GM23338 (cell line): ENCODE measurements at regions not wholly inside any gene's neighbourhood (a gene's known extent, or its start where the extent isn't known, plus 50 kb on each side); places are given as distances from the start of the nearest gene placed in this dataset.

Experiments used
- ATAC-seq: fragments of 200-7000 bp; cut with Tn5 transposase; 3 replicates; pipeline ENCODE4 v1.9.1; 2020
- DNase-seq: peaks from one replicate; pipeline ENCODE4 v3.0.0-alpha.2; 2015; ENCODE audit warnings: low spot score
- H2AFZ ChIP-seq: fragments of 200-600 bp; sonication (generic); 2 replicates; pipeline ENCODE4 v1.8.0; 2016; ENCODE audit warnings: antibody characterized with exemption, mild to moderate bottlenecking, moderate library complexity
- H3F3A ChIP-seq: fragments of 200-600 bp; sonication (generic); replicated peaks from 2 replicates; pipeline ENCODE4 v1.8.0; 2017; ENCODE audit warnings: antibody characterized with exemption, mixed run types, low read depth
- H3K27ac ChIP-seq: fragments of 200-600 bp; sonication (generic); 2 replicates; pipeline ENCODE4 v1.6.1; 2016; ENCODE audit warnings: low read depth
- H3K27me3 ChIP-seq: fragments of 200-600 bp; sonication (generic); 2 replicates; pipeline ENCODE4 v1.8.0; 2016; ENCODE audit warnings: mild to moderate bottlenecking, mixed run types, moderate library complexity; ENCODE audit not compliant: insufficient read depth
- H3K36me3 ChIP-seq: fragments of 200-600 bp; sonication (generic); 2 replicates; pipeline ENCODE4 v1.8.0; 2016; ENCODE audit warnings: mild to moderate bottlenecking; ENCODE audit not compliant: insufficient read depth
- H3K4me1 ChIP-seq: fragments of 200-600 bp; sonication (generic); 2 replicates; pipeline ENCODE4 v1.8.0; 2016; ENCODE audit warnings: mild to moderate bottlenecking, moderate library complexity; ENCODE audit not compliant: insufficient read depth
- H3K4me2 ChIP-seq: fragments of 200-600 bp; sonication (generic); 2 replicates; pipeline ENCODE4 v1.7.1; 2017; ENCODE audit warnings: mixed run types
- H3K4me3 ChIP-seq: fragments of 200-600 bp; sonication (generic); 2 replicates; pipeline ENCODE4 v1.6.1; 2016; ENCODE audit warnings: mixed run types
- H3K79me2 ChIP-seq: fragments of 200-600 bp; sonication (generic); replicated peaks from 2 replicates; pipeline ENCODE4 v1.8.0; 2017; ENCODE audit warnings: mild to moderate bottlenecking; ENCODE audit not compliant: insufficient read depth
- H3K9me2 ChIP-seq: fragments of 200-600 bp; sonication (generic); 2 replicates; pipeline ENCODE4 v1.8.0; 2017; ENCODE audit not compliant: insufficient read depth
- H4K20me1 ChIP-seq: fragments of 200-600 bp; sonication (generic); replicated peaks from 2 replicates; pipeline ENCODE4 v1.8.0; 2017; ENCODE audit warnings: mild to moderate bottlenecking; ENCODE audit not compliant: insufficient read depth
- H3K27ac Mint-ChIP-seq: 2 replicates; pipeline ENCODE4 v1.8.0; 2020; ENCODE audit warnings: inconsistent platforms, mild to moderate bottlenecking, moderate library complexity, mixed read lengths
- H3K27me3 Mint-ChIP-seq: 3 replicates; pipeline ENCODE4 v1.8.0; 2022; ENCODE audit warnings: low read depth, mild to moderate bottlenecking, moderate library complexity, mixed read lengths, inconsistent platforms; ENCODE audit not compliant: insufficient read depth, poor library complexity
- H3K36me3 Mint-ChIP-seq: 3 replicates; pipeline ENCODE4 v1.8.0; 2021; ENCODE audit warnings: low read depth, mild to moderate bottlenecking, inconsistent platforms, moderate library complexity, mixed read lengths
- H3K4me1 Mint-ChIP-seq: 3 replicates; pipeline ENCODE4 v1.8.0; 2020; ENCODE audit warnings: mild to moderate bottlenecking, inconsistent platforms, mixed read lengths
- H3K4me3 Mint-ChIP-seq: 3 replicates; pipeline ENCODE4 v1.8.0; 2021; ENCODE audit warnings: moderate library complexity, mild to moderate bottlenecking, inconsistent platforms, mixed read lengths
- H3K9me3 Mint-ChIP-seq: 3 replicates; pipeline ENCODE4 v1.8.0; 2020; ENCODE audit warnings: moderate library complexity, mild to moderate bottlenecking, inconsistent platforms, mixed read lengths
- CREB1 ChIP-seq: fragments of 250-450 bp; sonication (Bioruptor Pico); IDR thresholded peaks from 2 replicates; pipeline ENCODE4 v1.5.0; 2020; ENCODE audit warnings: low read depth, mild to moderate bottlenecking, moderate library complexity
- EZH2 ChIP-seq: fragments of 200-600 bp; sonication (generic); IDR thresholded peaks from one replicate; pipeline ENCODE4 v1.8.0; 2017; ENCODE audit warnings: antibody characterized with exemption, mild to moderate bottlenecking, low read depth; ENCODE audit not compliant: unreplicated experiment
- EZH2phosphoT487 ChIP-seq: fragments of 200-600 bp; sonication (generic); IDR thresholded peaks from one replicate; pipeline ENCODE4 v1.8.1; 2018; ENCODE audit warnings: antibody characterized with exemption; ENCODE audit not compliant: unreplicated experiment
- JUNB ChIP-seq: IDR thresholded peaks from one replicate; pipeline ENCODE4 v1.6.1; 2016; ENCODE audit warnings: antibody characterized with exemption; ENCODE audit not compliant: unreplicated experiment
- NANOG ChIP-seq: IDR thresholded peaks from 2 replicates; pipeline ENCODE4 v1.6.1; 2016; ENCODE audit warnings: antibody characterized with exemption, borderline replicate concordance
- POLR2AphosphoS5 ChIP-seq: IDR thresholded peaks from 2 replicates; pipeline ENCODE4 v1.6.1; 2016; ENCODE audit warnings: antibody characterized with exemption, low read depth
- STAT1 ChIP-seq: IDR thresholded peaks from one replicate; pipeline ENCODE4 v1.6.1; 2016; ENCODE audit warnings: antibody characterized with exemption; ENCODE audit not compliant: unreplicated experiment
- ZNF114 ChIP-seq: fragments of 250-450 bp; sonication (Bioruptor Pico); IDR thresholded peaks from 2 replicates; pipeline ENCODE4 v1.5.0; 2020; ENCODE audit warnings: mild to moderate bottlenecking, moderate library complexity
- ZNF331 ChIP-seq: fragments of 250-450 bp; sonication (Bioruptor Pico); IDR thresholded peaks from 2 replicates; pipeline ENCODE4 v1.5.0; 2020; ENCODE audit warnings: low read depth, mild to moderate bottlenecking, moderate library complexity
- TF ChIP-seq, protein P1 (sequence below): IDR thresholded peaks from one replicate; pipeline ENCODE4 v1.6.1; 2018; ENCODE audit warnings: antibody characterized with exemption; ENCODE audit not compliant: unreplicated experiment
- TF ChIP-seq, protein P2 (sequence below), 2 experiments: fragments of 200-600 bp in 1 of 2; sonication (generic) in 1 of 2; conservative IDR thresholded peaks; 2 replicates each; pipeline versions ENCODE4 v1.5.1 to v1.6.1; 2016 to 2017; ENCODE audit warnings: antibody characterized with exemption in 2 of 2, low read depth in 2 of 2, mild to moderate bottlenecking in 2 of 2, moderate library complexity in 1 of 2
- TF ChIP-seq, protein P3 (sequence below): fragments of 250-450 bp; sonication (Bioruptor Pico); IDR thresholded peaks from 2 replicates; pipeline ENCODE4 v1.5.0; 2020; ENCODE audit warnings: mild to moderate bottlenecking, moderate library complexity

DNA sequence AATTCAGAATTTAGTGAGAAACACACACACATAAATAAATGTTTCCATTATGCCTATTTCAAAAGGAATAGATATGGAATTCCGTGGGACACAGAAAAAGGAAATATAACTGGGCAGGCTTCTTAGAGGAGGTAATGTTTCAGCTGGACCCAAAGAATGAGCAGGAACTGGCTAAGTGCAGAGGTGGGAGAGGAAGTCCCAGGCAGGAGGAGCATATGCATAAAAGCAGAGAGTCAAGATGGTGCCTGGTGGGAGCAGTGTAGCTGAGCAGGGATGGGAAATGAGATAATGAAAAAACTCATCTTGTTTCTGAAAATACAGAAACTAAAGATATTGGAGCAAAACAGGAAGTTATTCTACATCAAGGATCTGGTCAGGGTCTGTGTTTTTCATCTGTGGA is 115.2 kb upstream of the MAGI3 start (continued):
- TF ChIP-seq, protein P1, sequence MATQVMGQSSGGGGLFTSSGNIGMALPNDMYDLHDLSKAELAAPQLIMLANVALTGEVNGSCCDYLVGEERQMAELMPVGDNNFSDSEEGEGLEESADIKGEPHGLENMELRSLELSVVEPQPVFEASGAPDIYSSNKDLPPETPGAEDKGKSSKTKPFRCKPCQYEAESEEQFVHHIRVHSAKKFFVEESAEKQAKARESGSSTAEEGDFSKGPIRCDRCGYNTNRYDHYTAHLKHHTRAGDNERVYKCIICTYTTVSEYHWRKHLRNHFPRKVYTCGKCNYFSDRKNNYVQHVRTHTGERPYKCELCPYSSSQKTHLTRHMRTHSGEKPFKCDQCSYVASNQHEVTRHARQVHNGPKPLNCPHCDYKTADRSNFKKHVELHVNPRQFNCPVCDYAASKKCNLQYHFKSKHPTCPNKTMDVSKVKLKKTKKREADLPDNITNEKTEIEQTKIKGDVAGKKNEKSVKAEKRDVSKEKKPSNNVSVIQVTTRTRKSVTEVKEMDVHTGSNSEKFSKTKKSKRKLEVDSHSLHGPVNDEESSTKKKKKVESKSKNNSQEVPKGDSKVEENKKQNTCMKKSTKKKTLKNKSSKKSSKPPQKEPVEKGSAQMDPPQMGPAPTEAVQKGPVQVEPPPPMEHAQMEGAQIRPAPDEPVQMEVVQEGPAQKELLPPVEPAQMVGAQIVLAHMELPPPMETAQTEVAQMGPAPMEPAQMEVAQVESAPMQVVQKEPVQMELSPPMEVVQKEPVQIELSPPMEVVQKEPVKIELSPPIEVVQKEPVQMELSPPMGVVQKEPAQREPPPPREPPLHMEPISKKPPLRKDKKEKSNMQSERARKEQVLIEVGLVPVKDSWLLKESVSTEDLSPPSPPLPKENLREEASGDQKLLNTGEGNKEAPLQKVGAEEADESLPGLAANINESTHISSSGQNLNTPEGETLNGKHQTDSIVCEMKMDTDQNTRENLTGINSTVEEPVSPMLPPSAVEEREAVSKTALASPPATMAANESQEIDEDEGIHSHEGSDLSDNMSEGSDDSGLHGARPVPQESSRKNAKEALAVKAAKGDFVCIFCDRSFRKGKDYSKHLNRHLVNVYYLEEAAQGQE = no peak
- TF ChIP-seq EZH2phosphoT487 (no peak), NANOG (no peak)
- TF ChIP-seq, protein P2, sequence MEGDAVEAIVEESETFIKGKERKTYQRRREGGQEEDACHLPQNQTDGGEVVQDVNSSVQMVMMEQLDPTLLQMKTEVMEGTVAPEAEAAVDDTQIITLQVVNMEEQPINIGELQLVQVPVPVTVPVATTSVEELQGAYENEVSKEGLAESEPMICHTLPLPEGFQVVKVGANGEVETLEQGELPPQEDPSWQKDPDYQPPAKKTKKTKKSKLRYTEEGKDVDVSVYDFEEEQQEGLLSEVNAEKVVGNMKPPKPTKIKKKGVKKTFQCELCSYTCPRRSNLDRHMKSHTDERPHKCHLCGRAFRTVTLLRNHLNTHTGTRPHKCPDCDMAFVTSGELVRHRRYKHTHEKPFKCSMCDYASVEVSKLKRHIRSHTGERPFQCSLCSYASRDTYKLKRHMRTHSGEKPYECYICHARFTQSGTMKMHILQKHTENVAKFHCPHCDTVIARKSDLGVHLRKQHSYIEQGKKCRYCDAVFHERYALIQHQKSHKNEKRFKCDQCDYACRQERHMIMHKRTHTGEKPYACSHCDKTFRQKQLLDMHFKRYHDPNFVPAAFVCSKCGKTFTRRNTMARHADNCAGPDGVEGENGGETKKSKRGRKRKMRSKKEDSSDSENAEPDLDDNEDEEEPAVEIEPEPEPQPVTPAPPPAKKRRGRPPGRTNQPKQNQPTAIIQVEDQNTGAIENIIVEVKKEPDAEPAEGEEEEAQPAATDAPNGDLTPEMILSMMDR (conservative IDR thresholded peaks at IDR 0.05; ENCODE audit: low read depth in 2 of 2) = no peak

DNA sequence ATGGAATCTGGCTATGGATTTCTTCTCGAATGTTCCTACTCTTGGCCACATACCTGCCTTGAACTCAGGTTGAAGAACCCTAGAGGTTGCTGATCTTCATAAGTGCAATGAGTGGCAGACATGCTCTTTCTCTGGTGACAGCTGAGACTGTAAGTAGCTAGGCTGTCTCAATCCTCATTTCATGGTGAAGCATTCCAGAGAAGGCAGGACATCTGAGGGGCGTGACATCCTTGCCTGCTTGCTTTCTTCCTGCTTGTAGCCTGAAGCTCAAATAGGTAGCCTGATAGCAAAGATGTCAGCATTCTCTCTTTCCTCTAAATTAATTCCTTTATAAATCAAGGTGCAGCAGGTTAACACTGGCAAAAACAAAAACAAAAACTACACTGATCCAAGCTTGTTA is 114.6 kb upstream of the MAGI3 start:
- Histone ChIP-seq H2AFZ (no peak overlapping the region), H3K9me2 (no peaks in the 10 kb centered on the region), H3K4me1 (peaks cover 17% of the 10 kb centered on the region), H3F3A (0 out of 2 replicates have a peak, but pooled peaks cover 2% of the 10 kb centered on the region), H3K27me3 (no peaks in the 10 kb centered on the region), H3K4me3 (no peak overlapping the region), H3K27ac (no peak overlapping the region), H3K79me2 (no peaks in the 10 kb centered on the region), H4K20me1 (no peaks in the 10 kb centered on the region), H3K36me3 (no peaks in the 10 kb centered on the region), H3K4me2 (no peak overlapping the region)
- no peaks in the 10 kb centered on the region for H3K9me3 Mint-ChIP-seq
- H3K27ac Mint-ChIP-seq = no peak overlapping the region
- no peaks in the 10 kb centered on the region for H3K36me3 Mint-ChIP-seq
- ATAC-seq = peak; percentile 34; the same call in 2 of the 3 replicates
- DNase-seq = no peak
- peaks cover 11% of the 10 kb centered on the region for H3K4me1 Mint-ChIP-seq
- H3K27me3 Mint-ChIP-seq = no peaks in the 10 kb centered on the region
- H3K4me3 Mint-ChIP-seq = no peak overlapping the region
- no peak for TF ChIP-seq POLR2AphosphoS5
- TF ChIP-seq, protein P3, sequence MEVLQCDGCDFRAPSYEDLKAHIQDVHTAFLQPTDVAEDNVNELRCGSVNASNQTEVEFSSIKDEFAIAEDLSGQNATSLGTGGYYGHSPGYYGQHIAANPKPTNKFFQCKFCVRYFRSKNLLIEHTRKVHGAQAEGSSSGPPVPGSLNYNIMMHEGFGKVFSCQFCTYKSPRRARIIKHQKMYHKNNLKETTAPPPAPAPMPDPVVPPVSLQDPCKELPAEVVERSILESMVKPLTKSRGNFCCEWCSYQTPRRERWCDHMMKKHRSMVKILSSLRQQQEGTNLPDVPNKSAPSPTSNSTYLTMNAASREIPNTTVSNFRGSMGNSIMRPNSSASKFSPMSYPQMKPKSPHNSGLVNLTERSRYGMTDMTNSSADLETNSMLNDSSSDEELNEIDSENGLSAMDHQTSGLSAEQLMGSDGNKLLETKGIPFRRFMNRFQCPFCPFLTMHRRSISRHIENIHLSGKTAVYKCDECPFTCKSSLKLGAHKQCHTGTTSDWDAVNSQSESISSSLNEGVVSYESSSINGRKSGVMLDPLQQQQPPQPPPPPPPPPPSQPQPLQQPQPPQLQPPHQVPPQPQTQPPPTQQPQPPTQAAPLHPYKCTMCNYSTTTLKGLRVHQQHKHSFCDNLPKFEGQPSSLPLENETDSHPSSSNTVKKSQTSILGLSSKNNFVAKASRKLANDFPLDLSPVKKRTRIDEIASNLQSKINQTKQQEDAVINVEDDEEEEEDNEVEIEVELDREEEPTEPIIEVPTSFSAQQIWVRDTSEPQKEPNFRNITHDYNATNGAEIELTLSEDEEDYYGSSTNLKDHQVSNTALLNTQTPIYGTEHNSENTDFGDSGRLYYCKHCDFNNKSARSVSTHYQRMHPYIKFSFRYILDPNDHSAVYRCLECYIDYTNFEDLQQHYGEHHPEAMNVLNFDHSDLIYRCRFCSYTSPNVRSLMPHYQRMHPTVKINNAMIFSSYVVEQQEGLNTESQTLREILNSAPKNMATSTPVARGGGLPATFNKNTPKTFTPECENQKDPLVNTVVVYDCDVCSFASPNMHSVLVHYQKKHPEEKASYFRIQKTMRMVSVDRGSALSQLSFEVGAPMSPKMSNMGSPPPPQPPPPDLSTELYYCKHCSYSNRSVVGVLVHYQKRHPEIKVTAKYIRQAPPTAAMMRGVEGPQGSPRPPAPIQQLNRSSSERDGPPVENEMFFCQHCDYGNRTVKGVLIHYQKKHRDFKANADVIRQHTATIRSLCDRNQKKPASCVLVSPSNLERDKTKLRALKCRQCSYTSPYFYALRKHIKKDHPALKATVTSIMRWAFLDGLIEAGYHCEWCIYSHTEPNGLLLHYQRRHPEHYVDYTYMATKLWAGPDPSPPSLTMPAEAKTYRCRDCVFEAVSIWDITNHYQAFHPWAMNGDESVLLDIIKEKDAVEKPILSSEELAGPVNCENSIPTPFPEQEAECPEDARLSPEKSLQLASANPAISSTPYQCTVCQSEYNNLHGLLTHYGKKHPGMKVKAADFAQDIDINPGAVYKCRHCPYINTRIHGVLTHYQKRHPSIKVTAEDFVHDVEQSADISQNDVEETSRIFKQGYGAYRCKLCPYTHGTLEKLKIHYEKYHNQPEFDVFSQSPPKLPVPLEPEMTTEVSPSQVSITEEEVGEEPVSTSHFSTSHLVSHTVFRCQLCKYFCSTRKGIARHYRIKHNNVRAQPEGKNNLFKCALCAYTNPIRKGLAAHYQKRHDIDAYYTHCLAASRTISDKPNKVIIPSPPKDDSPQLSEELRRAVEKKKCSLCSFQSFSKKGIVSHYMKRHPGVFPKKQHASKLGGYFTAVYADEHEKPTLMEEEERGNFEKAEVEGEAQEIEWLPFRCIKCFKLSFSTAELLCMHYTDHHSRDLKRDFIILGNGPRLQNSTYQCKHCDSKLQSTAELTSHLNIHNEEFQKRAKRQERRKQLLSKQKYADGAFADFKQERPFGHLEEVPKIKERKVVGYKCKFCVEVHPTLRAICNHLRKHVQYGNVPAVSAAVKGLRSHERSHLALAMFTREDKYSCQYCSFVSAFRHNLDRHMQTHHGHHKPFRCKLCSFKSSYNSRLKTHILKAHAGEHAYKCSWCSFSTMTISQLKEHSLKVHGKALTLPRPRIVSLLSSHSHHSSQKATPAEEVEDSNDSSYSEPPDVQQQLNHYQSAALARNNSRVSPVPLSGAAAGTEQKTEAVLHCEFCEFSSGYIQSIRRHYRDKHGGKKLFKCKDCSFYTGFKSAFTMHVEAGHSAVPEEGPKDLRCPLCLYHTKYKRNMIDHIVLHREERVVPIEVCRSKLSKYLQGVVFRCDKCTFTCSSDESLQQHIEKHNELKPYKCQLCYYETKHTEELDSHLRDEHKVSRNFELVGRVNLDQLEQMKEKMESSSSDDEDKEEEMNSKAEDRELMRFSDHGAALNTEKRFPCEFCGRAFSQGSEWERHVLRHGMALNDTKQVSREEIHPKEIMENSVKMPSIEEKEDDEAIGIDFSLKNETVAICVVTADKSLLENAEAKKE (CRISPR knock-in tag) = no peak
- no peak for TF ChIP-seq EZH2phosphoT487
- no peak for TF ChIP-seq ZNF114 (CRISPR knock-in tag)
- TF ChIP-seq NANOG = no peak
- no peak for TF ChIP-seq STAT1
- no peak for TF ChIP-seq JUNB
- TF ChIP-seq ZNF331 (CRISPR knock-in tag) = no peak
- no peak for TF ChIP-seq EZH2
- no peak for TF ChIP-seq CREB1 (CRISPR knock-in tag)
- TF ChIP-seq, protein P2 (conservative IDR thresholded peaks at IDR 0.05; ENCODE audit: low read depth in 2 of 2) = no peak
